ENCODE measurements at regions not wholly inside any gene's neighbourhood (a gene's known extent, or its start where the extent isn't known, plus 50 kb on each side); places are given as distances from the start of the nearest gene placed in this dataset.

- TF ChIP-seq, protein P1, sequence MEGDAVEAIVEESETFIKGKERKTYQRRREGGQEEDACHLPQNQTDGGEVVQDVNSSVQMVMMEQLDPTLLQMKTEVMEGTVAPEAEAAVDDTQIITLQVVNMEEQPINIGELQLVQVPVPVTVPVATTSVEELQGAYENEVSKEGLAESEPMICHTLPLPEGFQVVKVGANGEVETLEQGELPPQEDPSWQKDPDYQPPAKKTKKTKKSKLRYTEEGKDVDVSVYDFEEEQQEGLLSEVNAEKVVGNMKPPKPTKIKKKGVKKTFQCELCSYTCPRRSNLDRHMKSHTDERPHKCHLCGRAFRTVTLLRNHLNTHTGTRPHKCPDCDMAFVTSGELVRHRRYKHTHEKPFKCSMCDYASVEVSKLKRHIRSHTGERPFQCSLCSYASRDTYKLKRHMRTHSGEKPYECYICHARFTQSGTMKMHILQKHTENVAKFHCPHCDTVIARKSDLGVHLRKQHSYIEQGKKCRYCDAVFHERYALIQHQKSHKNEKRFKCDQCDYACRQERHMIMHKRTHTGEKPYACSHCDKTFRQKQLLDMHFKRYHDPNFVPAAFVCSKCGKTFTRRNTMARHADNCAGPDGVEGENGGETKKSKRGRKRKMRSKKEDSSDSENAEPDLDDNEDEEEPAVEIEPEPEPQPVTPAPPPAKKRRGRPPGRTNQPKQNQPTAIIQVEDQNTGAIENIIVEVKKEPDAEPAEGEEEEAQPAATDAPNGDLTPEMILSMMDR (IDR thresholded peaks at IDR 0.05), result no peak
- no peak for TF ChIP-seq POLR2A (IDR thresholded peaks at IDR 0.05)
Observed at GRCh38 chr12:114134922-114135321, 168.8 kb upstream of the RBM19 start.
